GM12878 (cell line): ENCODE measurements at regions not wholly inside any gene's neighbourhood (a gene's known extent, or its start where the extent isn't known, plus 50 kb on each side); places are given as distances from the start of the nearest gene placed in this dataset.

Experiments used
- BACH1 ChIP-seq: fragments of 450-650 bp; IDR thresholded peaks from 2 replicates; pipeline ENCODE4 v1.6.1; 2017; ENCODE audit warnings: mild to moderate bottlenecking, borderline replicate concordance
- BMI1 ChIP-seq: fragments of 450-650 bp; IDR thresholded peaks from 2 replicates; pipeline ENCODE4 v1.6.1; 2016; ENCODE audit warnings: mild to moderate bottlenecking, moderate library complexity, borderline replicate concordance
- IKZF1 ChIP-seq: fragments of 450-650 bp; conservative IDR thresholded peaks from 2 replicates; pipeline ENCODE4 v1.6.1; 2017; ENCODE audit warnings: antibody characterized with exemption, mild to moderate bottlenecking
- JUNB ChIP-seq: IDR thresholded peaks from 2 replicates; pipeline ENCODE4 v1.6.1; 2016; ENCODE audit warnings: antibody characterized with exemption, mild to moderate bottlenecking
- MEF2B ChIP-seq: fragments of 450-650 bp; IDR thresholded peaks from 2 replicates; pipeline ENCODE4 v1.6.1; 2018; ENCODE audit warnings: mild to moderate bottlenecking, moderate library complexity; ENCODE audit not compliant: partially characterized antibody, poor library complexity, severe bottlenecking
- STAT1 ChIP-seq: fragments of 450-650 bp; conservative IDR thresholded peaks from 2 replicates; pipeline ENCODE4 v1.6.1; 2014; ENCODE audit warnings: antibody characterized with exemption, mild to moderate bottlenecking
- STAT3 ChIP-seq: IDR thresholded peaks from 2 replicates; pipeline ENCODE4 v1.6.1; 2011; ENCODE audit warnings: low read depth, low read length, improper control_type of control experiment
- SUZ12 ChIP-seq: fragments of 200-600 bp; sonication (generic); IDR thresholded peaks from one replicate; pipeline ENCODE4 v1.6.1; 2018; ENCODE audit warnings: antibody characterized with exemption, mild to moderate bottlenecking; ENCODE audit not compliant: unreplicated experiment
- ZSCAN29 ChIP-seq: fragments of 450-650 bp; IDR thresholded peaks from 2 replicates; pipeline ENCODE4 v1.6.1; 2017; ENCODE audit warnings: mild to moderate bottlenecking, moderate library complexity
- TF ChIP-seq, protein P1 (sequence below): IDR thresholded peaks from 2 replicates; pipeline ENCODE4 v1.6.1; 2011; ENCODE audit warnings: low read depth, low read length, improper control_type of control experiment, borderline replicate concordance
- TF ChIP-seq, protein P2 (sequence below): fragments of 450-650 bp; formaldehyde crosslinking; IDR thresholded peaks from 2 replicates; pipeline ENCODE4 v1.5.0; 2022; ENCODE audit warnings: mild to moderate bottlenecking, missing genetic modification characterization

DNA sequence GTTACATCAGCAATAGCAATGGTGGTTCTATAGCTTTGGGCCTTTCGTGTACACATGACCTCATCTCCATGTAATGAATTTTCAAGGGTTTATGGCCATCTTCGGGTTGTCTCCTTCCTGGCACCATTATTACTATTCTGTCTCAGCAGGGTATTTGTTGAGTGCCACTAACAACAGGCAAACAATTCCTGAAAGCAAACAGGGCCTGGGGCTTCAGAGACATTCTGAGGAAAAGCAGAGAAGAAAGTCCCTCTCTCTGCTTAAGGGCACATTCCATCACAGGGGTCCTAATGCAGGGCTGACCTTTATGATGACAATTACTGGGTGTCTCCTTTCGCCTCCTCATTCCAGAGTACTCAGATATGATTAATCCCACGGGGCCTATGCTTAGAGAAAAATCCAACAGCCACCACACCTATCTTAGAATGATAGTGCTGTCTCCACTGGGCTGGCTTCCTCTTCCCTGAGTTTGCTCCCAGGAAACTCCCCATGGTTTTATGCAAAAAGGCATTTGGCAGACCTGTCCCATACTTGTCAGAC lies 540.2 kb upstream of the ZNF462 start (continued):
- TF ChIP-seq MEF2B (no peak), JUNB (no peak), STAT1 (no peak), BACH1 (no peak), SUZ12 (no peak), BMI1 (no peak), IKZF1 (no peak), STAT3 (no peak), ZSCAN29 (no peak)
- TF ChIP-seq, protein P1, sequence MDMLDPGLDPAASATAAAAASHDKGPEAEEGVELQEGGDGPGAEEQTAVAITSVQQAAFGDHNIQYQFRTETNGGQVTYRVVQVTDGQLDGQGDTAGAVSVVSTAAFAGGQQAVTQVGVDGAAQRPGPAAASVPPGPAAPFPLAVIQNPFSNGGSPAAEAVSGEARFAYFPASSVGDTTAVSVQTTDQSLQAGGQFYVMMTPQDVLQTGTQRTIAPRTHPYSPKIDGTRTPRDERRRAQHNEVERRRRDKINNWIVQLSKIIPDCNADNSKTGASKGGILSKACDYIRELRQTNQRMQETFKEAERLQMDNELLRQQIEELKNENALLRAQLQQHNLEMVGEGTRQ = no peak
- TF ChIP-seq, protein P2, sequence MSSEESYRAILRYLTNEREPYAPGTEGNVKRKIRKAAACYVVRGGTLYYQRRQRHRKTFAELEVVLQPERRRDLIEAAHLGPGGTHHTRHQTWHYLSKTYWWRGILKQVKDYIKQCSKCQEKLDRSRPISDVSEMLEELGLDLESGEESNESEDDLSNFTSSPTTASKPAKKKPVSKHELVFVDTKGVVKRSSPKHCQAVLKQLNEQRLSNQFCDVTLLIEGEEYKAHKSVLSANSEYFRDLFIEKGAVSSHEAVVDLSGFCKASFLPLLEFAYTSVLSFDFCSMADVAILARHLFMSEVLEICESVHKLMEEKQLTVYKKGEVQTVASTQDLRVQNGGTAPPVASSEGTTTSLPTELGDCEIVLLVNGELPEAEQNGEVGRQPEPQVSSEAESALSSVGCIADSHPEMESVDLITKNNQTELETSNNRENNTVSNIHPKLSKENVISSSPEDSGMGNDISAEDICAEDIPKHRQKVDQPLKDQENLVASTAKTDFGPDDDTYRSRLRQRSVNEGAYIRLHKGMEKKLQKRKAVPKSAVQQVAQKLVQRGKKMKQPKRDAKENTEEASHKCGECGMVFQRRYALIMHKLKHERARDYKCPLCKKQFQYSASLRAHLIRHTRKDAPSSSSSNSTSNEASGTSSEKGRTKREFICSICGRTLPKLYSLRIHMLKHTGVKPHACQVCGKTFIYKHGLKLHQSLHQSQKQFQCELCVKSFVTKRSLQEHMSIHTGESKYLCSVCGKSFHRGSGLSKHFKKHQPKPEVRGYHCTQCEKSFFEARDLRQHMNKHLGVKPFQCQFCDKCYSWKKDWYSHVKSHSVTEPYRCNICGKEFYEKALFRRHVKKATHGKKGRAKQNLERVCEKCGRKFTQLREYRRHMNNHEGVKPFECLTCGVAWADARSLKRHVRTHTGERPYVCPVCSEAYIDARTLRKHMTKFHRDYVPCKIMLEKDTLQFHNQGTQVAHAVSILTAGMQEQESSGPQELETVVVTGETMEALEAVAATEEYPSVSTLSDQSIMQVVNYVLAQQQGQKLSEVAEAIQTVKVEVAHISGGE (CRISPR knock-in tag) = no peak
